HG03103 (cell line): ENCODE measurements at regions not wholly inside any gene's neighbourhood (a gene's known extent, or its start where the extent isn't known, plus 50 kb on each side); places are given as distances from the start of the nearest gene placed in this dataset.
"Not testable (repeated sequence)": the region's sequence is repeated elsewhere in the genome, so short reads cannot be mapped to it uniquely, and the experiment has no call there.

Source experiments
- ATAC-seq: cut with Tn5 transposase; IDR thresholded peaks from one replicate; pipeline ENCODE4 v1.9.1; 2021; ENCODE audit warnings: low read depth; ENCODE audit not compliant: unreplicated experiment

DNA sequence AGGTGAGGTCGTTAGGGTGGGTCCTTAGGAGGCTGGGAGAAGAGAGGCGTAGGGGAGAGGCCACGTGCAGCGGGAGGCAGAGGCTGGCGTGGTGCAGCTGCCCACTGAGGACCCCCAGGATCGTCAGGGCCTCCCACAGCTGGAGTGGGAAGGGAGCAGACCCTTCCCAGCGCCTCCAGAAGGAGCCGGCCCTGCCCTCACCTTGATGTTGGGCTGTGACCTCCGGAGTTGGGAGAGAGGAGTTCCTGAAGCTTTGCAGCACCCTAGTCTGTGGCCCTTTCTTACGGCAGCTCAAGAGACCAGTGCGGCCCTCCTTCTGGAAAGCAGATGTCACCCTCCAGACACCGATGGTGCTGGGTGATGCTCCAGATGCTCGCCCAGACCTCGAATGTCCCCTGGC lies 156.5 kb upstream of the ZNF469 start:
- not testable (repeated sequence) for ATAC-seq

DNA sequence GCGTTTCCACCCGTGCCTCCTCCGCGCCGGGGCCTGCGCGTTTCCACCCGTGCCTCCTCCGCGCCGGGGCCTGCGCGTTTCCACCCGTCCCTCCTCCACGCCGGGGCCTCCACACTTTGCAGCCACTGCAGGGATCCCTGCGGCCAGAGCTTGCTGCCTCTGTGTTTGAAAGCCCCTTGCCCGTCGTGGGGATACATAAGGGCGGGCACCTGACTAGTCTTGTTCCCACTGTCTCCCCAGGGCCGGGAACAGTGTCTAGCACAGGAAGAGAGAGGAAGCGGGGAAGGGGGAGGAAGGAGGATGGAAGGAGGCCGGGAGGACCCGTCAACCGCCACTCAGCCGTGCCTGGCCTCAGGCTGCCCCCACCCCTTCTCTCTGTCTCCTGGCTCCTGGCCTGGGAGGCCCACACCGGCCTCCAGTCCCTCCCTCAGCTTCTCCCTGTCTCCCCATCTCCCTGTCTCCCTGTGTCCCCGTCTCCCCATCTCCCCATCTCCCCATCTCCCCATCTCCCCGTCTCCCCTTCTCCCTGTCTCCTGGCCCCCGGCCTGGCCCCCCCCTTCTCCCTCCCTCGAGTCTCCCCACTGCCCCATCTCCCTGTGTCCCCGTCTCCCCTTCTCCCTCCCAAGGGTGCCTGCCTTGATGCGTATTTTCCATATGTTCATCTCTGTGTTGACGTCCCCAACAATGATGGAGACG lies 155.6 kb upstream of the ZNF469 start:
- not testable (repeated sequence) for ATAC-seq

DNA sequence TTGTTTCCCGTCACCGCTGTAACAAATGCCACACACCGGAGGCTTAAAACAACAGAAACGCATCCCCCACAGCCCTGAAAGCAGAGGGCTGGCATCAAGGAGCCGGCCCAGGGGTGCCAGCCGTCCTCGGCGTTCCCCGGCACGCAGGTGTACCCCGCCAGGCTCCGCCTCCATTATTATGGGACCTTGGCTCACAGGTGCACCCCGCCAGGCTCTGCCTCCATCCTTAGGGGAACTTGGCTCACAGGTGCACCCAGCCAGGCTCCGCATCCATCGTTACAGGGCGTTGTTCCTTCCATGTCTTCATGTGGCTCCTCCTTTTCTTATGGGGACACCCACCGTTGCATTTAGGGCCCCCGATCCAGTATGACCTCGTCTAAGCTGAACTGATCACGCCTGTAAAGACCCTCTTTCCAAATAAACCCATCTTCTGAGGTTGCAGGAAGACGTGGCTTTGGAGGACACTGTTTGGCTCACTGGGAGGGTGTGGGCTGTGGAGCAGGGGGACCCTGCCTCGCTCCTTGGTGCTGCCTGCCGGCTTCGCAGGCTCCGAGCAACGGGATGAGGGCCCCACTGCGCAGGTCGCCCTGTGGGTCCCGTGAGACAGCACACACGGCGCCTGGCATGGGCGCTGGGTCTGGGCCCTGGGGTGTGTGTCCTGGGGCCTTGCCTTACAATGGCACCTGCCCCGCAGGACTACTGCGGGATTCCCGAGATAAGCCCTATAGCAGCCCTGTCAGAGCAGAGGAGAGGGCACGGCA lies 154.9 kb upstream of the ZNF469 start:
- ATAC-seq, result not testable (repeated sequence)

DNA sequence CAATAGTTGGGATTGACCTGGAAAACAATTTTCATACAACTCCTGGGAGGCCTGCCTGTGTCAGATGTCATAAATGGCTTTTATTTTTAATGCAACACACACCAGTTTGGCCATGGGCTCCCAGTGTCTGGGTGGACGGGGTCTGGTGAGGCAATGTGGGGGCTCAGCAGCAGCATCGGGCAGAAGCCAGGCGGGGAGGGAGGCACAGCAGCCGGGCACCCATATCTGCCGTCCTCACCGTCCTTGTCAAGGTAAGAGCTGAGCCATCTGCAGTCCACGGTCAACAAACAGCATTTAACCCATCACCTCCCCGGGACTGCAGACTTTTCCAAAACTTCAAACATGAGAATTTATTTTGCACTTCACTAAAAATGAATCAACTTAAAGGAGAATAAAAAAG lies 154.0 kb upstream of the ZNF469 start:
- ATAC-seq, result not testable (repeated sequence)

DNA sequence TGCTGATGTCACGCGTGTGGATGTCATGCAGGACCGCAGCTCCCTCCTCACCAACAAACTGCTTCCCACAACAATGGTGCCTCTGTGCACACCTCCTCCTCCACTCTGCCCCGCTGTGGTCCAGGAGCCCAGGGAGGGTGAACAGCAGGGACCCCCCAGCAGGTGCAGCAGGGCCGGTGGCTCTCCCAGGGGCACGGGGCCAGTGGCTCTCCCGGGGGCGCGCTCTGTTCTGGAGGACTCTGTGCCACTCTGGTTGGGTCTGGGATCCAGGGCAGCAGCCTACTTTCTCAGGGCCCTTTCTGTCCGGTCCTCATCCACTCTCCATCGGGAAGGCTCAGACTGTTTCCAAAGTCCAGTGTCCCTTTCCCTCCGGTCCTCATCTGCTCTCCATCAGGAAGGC lies 153.0 kb upstream of the ZNF469 start:
- ATAC-seq, result not testable (repeated sequence)

DNA sequence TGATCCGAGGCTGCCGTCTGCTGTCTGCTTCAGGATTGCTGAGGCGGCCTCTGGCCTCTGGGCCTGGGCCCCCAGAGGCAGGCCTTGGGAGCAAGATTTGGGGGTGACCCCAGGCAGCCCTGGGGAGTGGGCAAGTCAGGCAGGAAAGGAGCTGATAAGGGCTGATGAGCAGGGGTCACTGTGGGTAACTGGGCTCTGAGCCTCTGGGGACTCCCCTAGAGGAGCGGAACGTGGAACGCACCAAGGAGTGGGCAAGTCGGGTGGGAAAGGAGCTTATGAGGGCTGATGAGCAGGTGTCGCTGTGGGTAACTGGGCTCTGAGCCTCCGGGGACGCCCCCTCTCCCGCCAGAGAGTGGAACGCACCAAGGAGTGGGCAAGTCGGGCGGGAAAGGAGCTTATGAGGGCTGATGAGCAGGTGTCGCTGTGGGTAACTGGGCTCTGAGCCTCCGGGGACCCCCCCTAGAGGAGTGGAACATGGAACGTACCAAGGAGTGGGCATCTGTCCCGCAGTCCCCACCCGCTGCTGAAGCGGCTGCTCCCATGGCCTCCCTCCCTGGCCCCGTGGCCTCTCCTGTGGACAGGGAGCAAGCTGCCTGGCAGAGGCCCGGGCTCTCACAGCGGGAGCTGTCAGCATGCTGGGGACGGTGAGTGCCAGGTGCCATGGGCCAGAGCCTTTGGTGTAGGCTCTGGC lies 152.3 kb upstream of the ZNF469 start:
- ATAC-seq, result not testable (repeated sequence)

DNA sequence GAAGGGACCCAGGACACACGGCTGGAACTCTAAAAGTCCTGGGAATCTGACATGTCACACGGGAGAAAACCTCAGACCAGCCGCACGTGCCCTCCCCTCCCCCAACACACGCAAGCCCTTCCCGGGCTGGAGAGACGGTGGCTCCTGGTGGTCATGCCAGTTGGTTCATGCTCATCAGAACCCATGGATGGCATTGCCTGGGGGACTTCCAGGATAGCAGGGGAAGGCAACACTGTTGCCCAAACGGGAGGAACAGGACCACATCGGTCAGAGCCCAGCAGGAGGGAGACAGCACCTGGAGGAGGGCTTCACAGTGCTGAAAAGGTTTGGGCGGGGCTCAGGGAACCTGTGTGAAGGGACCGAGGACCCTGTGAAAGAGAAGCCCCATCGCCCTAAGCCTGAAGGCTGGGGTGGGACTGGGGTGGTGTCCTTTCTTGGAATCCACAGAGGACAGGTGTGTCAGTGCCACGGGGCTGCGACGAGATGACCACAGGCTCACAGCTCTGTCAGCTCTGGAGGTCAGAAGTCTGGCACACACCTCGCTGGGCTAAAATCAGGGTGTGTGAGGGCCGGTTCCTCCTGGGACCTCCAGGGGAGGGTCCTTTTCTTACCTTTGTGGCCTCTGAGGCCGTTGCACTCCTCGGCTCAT lies 151.7 kb upstream of the ZNF469 start:
- ATAC-seq, result not testable (repeated sequence)

DNA sequence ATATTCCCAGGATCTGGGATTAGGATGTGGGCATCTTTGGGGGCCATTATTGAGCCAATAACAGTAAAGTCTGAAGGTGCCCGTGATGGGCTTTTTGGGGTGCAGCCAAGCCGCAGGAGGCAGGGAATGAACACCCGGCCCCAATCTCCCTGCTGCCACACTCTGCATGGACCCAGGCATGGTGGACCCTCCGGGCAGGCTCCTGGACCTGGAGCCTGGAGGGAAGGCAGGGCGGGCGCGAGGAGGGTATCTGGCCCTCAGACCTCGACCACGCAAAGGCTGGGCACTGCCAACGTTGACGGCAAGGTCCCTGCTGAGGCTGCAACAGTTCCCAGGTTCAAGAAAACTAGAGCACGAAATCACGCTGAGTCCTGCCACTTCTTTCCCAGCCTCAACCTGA lies 150.9 kb upstream of the ZNF469 start:
- ATAC-seq, result not testable (repeated sequence)

DNA sequence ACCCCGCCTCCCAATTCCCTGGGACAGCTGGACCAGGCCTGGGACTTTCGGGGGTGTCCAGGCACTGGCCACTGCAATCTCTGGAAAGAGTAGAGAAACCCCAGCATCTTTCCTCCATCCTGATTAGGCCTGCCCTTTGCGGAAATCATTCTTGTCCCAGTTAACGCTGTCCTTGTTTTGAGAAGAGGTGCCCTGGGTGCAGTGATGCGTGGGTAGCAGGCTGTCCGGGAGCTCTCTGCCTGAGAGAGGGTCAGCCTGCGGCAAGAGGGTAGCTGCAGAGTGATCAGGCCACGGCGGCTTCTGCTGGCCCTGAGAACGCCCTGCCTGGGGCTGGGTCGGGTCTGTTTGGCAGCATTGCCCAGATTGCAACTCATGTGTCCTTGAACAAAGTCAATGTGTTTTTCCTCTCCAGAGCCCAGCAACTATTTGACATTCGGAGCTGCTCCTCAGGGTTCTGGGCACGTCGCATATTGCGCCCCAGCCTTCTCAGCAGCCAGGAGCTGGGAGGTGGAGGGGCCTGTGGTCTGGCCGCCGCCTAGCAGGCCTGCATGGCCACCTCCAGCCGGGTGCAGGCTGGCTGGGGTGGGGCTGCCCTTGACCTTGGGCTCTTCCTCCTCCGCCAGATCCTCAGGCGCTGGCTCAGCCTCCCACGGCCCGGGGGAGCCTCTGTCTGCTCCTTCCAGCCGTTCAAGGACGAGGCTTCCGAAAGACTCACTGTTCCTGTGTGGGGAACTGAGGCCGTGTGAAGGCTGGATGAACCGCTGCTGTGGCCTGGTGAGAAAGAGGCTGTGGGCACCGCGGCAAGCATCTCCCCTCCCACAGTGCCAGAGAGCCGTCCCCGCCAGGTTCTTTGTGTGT lies 150.1 kb upstream of the ZNF469 start:
- not testable (repeated sequence) for ATAC-seq

DNA sequence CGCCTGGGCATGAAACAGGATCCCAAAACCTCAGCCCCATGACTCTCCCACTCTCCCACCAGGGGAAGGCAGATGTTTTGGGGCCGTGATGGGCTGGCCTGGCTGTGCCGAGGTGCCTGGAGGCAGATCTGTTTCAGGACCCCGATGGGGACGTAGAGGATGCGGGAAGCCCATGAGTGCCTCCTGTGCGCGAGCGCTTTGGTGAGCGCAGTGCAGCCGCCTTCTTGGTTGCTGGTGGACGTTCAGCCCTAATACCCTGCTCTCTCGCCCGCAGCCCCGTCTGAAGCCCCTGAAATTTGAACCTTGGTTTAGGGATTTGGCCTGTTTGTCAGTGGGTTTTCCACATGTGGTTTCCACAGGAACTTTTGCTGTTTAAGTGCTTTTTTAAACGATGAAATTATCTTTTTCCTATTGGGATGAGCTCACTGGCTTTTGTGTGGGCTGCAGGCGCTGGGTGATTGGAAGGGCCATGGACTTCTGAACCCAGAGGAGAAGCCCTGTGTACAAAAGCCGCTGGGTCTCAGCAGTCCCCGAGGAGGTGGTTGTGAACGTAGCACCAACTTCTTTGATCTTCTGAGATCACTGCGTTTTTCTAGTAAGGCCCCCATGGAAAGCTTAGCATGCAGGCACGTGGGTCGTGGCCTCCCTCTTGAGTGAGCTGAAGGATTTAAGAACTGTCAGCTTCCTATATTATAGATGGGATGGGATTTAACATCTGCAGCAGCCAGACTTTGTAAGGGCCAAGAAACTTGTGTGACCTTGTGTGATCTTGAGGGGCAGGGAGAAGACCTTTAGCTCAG lies 148.9 kb upstream of the ZNF469 start:
- not testable (repeated sequence) for ATAC-seq

DNA sequence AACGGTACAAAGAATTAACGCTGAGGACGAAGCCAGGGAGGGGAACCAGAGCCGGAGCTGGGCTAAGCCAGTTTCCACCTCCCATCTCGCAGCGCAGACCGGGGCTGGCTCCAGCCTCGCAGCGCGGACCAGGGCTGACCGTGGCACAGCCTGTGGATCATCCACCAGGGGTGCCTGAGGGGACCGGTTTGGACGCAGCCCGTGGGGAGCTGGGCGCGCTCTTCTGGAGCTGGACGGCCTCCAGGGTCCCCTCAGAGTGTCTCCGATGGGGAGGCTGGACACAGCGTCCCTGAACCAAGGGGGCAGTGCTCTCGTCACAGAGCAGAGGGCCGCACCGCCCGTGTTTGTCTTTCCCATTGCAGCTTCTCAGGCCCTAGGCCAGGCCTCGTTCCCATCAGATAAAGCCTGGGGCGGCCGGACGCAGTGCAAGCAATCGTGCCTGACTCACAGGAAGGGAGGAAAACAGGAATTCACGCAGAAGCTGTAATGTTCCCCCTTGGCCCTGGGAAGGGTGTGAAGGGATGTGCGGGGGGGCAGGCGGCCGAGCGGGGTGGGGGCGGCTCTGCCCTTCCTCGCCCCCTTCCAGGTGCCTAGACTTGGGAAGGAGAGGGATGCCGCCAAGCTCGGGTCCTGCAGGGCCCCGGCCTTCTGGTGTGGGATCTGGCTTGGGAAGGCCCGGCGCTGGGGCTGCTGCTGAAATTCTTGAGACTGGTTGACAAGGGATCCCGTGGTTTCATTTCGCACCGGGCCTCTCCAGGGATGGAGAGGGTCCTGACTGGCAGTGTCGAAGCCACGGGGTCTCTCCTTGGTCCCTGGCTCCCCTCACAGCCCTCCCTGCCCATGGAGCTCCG lies 148.1 kb upstream of the ZNF469 start:
- not testable (repeated sequence) for ATAC-seq

DNA sequence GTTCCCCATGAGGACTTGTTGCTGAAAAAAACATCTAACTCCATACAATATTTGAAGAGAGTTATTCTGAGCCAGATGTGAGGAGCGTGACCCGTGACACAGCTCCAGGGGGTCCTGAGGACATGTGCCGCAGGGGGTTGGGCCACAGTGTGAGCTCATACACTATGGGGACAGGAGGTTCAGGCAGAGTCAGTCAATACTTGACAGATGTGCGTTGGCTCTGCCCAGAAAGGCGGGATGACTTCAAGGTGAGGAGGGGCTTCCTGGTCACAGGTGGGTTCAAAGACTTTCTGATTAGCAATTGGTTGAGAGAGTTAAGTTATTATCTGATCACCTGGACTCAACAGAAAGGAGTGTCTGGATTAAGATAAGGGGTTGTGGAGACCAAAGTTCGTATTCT lies 147.1 kb upstream of the ZNF469 start:
- ATAC-seq, result not testable (repeated sequence)

DNA sequence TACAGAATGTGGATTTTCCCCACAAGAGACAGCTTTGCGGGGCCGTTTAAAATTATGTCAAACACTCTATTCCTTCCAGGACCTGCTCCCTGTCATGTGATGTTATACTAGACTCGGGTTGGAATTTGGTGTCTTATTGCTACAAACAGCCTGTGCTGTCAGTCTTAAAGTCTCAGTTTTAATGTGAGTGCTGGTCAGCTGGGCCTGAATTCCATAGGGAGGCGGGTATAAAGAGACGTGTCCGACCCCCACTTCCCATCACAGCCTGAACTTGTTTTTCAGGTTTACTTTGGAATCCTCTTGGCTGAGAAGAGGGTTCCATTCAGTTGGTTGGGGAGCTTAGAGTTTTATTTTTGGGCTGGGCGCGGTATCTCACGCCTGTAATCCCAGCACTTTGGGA lies 146.5 kb upstream of the ZNF469 start:
- not testable (repeated sequence) for ATAC-seq

DNA sequence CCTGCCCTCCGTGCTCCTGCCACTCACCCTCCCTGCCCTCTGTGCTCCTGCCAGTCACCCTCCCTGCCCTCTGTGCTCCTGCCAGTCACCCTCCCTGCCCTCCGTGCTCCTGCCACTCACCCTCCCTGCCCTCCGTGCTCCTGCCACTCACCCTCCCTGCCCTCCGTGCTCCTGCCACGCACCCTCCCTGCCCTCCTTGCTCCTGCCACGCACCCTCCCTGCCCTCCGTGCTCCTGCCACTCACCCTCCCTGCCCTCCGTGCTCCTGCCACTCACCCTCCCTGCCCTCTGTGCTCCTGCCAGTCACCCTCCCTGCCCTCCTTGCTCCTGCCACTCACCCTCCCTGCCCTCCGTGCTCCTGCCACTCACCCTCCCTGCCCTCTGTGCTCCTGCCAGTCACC lies 145.4 kb upstream of the ZNF469 start:
- ATAC-seq, result not testable (repeated sequence)

DNA sequence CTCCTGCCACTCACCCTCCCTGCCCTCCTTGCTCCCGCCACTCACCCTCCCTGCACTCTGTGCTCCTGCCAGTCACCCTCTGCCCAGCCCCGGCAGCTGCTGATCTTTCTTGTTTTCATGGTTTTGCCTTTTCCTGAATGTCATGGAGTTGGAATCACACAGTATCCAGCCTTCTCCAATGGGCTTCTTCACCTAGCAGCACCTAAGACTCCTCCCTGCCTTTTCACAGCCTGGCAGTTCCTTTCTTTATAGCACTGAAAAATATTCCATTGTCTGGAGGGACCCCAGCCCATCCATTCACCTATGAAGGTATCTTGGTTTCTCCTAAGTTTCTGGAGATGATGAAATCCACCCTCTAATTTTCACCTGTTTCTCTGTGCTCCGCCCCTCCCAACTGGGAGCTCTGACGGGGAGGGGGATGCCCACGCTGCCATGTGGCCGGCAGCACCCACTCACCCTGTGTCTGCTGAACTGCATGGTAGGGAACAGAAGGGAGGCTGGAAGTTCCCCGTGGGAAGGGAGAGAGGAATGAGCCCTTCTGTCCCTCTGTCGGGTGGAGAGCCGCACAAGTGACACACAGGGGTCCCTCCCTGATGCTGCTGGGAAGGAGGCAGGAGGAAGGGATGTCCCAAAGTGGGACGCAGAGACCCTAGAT lies 144.9 kb upstream of the ZNF469 start:
- ATAC-seq, result not testable (repeated sequence)

DNA sequence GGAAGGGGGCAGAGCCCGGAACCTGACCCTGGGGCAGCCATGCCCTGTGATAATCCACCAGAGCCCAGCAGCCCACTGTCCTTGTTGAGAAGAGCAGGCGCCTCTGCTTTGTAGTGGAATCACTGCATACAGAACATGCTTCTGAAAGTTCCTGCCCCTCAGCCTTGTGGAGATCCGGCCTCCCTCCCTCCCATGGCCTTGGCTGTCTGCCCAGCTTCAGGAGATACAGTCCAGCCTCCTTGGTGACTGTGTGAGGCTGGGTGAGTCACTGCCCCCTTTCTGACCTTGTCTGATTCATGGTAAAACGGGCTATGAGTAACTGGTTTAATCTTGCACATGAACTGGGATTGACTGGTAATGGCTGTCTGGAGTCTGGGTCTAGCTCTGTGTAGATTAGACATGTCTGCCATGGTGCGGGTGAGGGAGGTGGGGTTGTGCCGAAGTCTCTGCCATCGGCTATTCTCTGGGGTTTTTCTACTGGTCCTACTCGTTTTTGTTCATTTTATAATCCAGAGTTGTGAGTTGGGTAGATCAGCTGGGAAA lies 144.0 kb upstream of the ZNF469 start:
- not testable (repeated sequence) for ATAC-seq

DNA sequence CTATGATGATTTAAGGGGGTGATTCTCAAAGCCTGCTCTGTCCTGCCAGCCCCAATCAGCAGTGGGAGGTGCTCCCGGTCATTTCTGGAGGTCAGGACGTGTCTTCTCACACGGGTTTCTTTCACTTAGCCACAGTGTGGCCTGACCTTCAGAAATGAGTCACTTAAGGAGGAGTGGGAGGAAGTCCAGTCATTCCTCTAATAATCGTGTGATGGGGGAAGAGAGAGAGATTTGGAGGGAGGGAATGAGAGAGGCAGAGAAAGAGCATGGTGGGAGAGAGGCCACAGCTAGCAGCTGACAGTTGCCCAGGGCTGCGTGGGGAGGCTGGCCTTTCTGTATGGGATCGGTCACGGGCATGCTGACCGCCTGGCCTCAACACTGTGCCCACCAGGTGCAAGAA lies 142.6 kb upstream of the ZNF469 start:
- ATAC-seq, result not testable (repeated sequence)
